ENCODE measurements at regions not wholly inside any gene's neighbourhood (a gene's known extent, or its start where the extent isn't known, plus 50 kb on each side); places are given as distances from the start of the nearest gene placed in this dataset.

- DNase-seq (no peak), ATAC-seq (no peak)
- H3K36me3 Mint-ChIP-seq = no peaks in the 10 kb centered on the region
- H3K4me3 Mint-ChIP-seq = no peak overlapping the region
- H3K27ac Mint-ChIP-seq = no peak overlapping the region
- H3K9me3 Mint-ChIP-seq (ENCODE audit: low read depth) = no peaks in the 10 kb centered on the region
- CTCF ChIA-PET = no interaction called here
- H3K4me1 Mint-ChIP-seq = peaks cover 22% of the 10 kb centered on the region
- peaks cover 49% of the 10 kb centered on the region for H3K27me3 Mint-ChIP-seq
These were observed 57.8 kb upstream of the HS6ST1 start for GRCh38 chr2:128376241-128377041.

- peaks cover 46% of the 10 kb centered on the region for H3K27me3 Mint-ChIP-seq
- DNase-seq = no peak
- no peak for ATAC-seq
- H3K36me3 Mint-ChIP-seq = no peaks in the 10 kb centered on the region
- peaks cover 19% of the 10 kb centered on the region for H3K4me1 Mint-ChIP-seq
- H3K9me3 Mint-ChIP-seq (ENCODE audit: low read depth) = no peaks in the 10 kb centered on the region
- H3K27ac Mint-ChIP-seq = no peak overlapping the region
- H3K4me3 Mint-ChIP-seq = no peak overlapping the region
- CTCF ChIA-PET = no interaction called here
These were observed 58.6 kb upstream of the HS6ST1 start for GRCh38 chr2:128377071-128377910.

- H3K4me1 Mint-ChIP-seq = peaks cover 8% of the 10 kb centered on the region
- no peak for DNase-seq
- ATAC-seq = no peak
- no peaks in the 10 kb centered on the region for H3K9me3 Mint-ChIP-seq (ENCODE audit: low read depth)
- peaks cover 44% of the 10 kb centered on the region for H3K27me3 Mint-ChIP-seq
- CTCF ChIA-PET = interaction anchor here (1.3 kb wide), 1 partner anchor 57 kb away, joined by 3 read pairs; no protein-coding TSS in a partner anchor
- H3K27ac Mint-ChIP-seq = no peak overlapping the region
- H3K4me3 Mint-ChIP-seq = no peak overlapping the region
- H3K36me3 Mint-ChIP-seq = no peaks in the 10 kb centered on the region
These were observed 59.8 kb upstream of the HS6ST1 start for GRCh38 chr2:128378231-128379020.

DNA sequence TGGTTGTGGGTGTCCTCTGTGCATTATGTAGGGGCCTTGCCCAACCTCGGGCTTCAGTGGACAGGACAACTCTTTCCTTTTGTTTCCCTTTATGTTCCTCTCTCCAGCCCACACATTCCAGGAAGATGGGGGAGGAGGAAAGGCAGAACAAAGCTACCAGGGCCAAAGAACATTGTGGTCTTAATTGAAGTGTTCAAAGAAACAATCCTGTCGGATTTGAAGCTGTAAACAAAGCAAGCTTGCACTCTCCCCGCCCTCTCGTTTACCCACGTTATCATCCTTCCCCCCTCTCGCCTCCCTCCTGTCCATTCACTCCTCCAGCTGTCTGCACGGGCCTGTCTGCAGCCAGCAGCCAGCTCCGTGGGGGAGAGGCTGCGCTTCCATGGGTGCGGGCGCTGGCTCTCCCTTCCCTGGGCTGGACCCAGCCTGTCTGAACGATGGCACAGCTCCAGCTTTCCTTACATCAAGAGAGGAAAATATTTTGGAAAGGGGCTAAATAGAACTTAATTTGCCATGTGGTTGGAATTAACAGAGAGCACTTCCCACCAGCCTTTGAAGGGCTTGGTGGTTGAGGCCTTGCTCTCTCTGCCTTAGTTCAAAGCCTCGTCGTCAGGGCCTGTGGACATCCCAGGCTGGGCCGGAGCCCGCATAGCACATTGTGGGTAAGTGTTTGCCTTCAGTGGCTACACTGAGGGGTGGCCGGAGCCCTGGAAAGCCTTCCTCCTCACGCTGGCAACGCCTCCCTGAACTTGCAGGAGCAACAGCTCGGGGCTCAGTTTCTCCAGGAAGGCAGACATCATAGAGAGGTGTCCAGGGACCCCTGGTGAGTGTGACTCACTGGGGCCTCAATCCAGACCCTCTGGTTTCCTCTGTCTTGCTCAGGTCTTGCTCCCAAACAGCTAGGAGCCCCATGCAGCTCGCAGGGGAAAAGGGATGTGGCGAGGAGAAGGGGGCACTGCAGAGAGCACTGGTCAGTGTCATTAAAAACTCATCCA lies 60.6 kb upstream of the HS6ST1 start:
- DNase-seq (no peak), ATAC-seq (no peak)
- Mint-ChIP-seq H3K36me3 (no peaks in the 10 kb centered on the region), H3K4me1 (peaks cover 3% of the 10 kb centered on the region), H3K27ac (no peak overlapping the region), H3K4me3 (no peak overlapping the region), H3K27me3 (peaks cover 37% of the 10 kb centered on the region), H3K9me3 (ENCODE audit: low read depth) (no peaks in the 10 kb centered on the region)
- CTCF ChIA-PET = interaction anchor here (1.3 kb wide), 1 partner anchor 58 kb away, joined by 3 read pairs; no protein-coding TSS in a partner anchor

- peaks cover 34% of the 10 kb centered on the region for H3K27me3 Mint-ChIP-seq
These were observed 61.6 kb upstream of the HS6ST1 start for GRCh38 chr2:128380061-128380889.

GRCh38 chr2:128380961-128381938 lies 62.6 kb upstream of the HS6ST1 start:
- no peaks in the 10 kb centered on the region for H3K36me3 Mint-ChIP-seq
- H3K9me3 Mint-ChIP-seq (ENCODE audit: low read depth) = no peaks in the 10 kb centered on the region
- H3K27ac Mint-ChIP-seq = no peak overlapping the region
- H3K27me3 Mint-ChIP-seq = peaks cover 31% of the 10 kb centered on the region
- DNase-seq (no peak), ATAC-seq (no peak)
- CTCF ChIA-PET = no interaction called here
- H3K4me3 Mint-ChIP-seq = no peak overlapping the region
- peaks cover 3% of the 10 kb centered on the region for H3K4me1 Mint-ChIP-seq

More at GRCh38 chr2:128380061-128380889, 61.6 kb upstream of the HS6ST1 start:
- DNase-seq (no peak), ATAC-seq (no peak)
- H3K9me3 Mint-ChIP-seq (ENCODE audit: low read depth) = no peaks in the 10 kb centered on the region
- peaks cover 3% of the 10 kb centered on the region for H3K4me1 Mint-ChIP-seq
- CTCF ChIA-PET = no interaction called here
- H3K27ac Mint-ChIP-seq = no peak overlapping the region
- H3K36me3 Mint-ChIP-seq = no peaks in the 10 kb centered on the region
- H3K4me3 Mint-ChIP-seq = no peak overlapping the region

GRCh38 chr2:128384446-128384845 lies 65.8 kb upstream of the HS6ST1 start:
- CTCF ChIA-PET = no interaction called here

GRCh38 chr2:128384956-128385355 lies 66.3 kb upstream of the HS6ST1 start:
- DNase-seq = no peak
- no peak for ATAC-seq
- Mint-ChIP-seq H3K4me1 (peaks cover 3% of the 10 kb centered on the region), H3K9me3 (ENCODE audit: low read depth) (no peaks in the 10 kb centered on the region), H3K27me3 (peaks cover 10% of the 10 kb centered on the region), H3K4me3 (no peak overlapping the region), H3K36me3 (no peaks in the 10 kb centered on the region), H3K27ac (no peak overlapping the region)
- CTCF ChIA-PET = no interaction called here

More at GRCh38 chr2:128384446-128384845, 65.8 kb upstream of the HS6ST1 start:
- Mint-ChIP-seq H3K9me3 (ENCODE audit: low read depth) (no peaks in the 10 kb centered on the region), H3K4me1 (peaks cover 3% of the 10 kb centered on the region), H3K27me3 (peaks cover 10% of the 10 kb centered on the region), H3K27ac (no peak overlapping the region), H3K36me3 (no peaks in the 10 kb centered on the region), H3K4me3 (no peak overlapping the region)
- DNase-seq = no peak
- no peak for ATAC-seq

GRCh38 chr2:128385365-128385764 lies 66.7 kb upstream of the HS6ST1 start:
- CTCF ChIA-PET = no interaction called here
- peaks cover 3% of the 10 kb centered on the region for H3K4me1 Mint-ChIP-seq
- H3K9me3 Mint-ChIP-seq (ENCODE audit: low read depth) = no peaks in the 10 kb centered on the region
- H3K36me3 Mint-ChIP-seq = no peaks in the 10 kb centered on the region
- no peak overlapping the region for H3K27ac Mint-ChIP-seq
- H3K4me3 Mint-ChIP-seq = no peak overlapping the region
- DNase-seq = no peak
- ATAC-seq = no peak
- peaks cover 10% of the 10 kb centered on the region for H3K27me3 Mint-ChIP-seq

- Mint-ChIP-seq H3K27me3 (peaks cover 10% of the 10 kb centered on the region), H3K27ac (no peak overlapping the region), H3K4me1 (peaks cover 3% of the 10 kb centered on the region), H3K36me3 (no peaks in the 10 kb centered on the region), H3K4me3 (no peak overlapping the region), H3K9me3 (ENCODE audit: low read depth) (no peaks in the 10 kb centered on the region)
- DNase-seq (no peak), ATAC-seq (no peak)
- CTCF ChIA-PET = no interaction called here
These were observed 67.4 kb upstream of the HS6ST1 start for GRCh38 chr2:128386066-128386465.

GRCh38 chr2:128388499-128388941 lies 69.9 kb upstream of the HS6ST1 start:
- DNase-seq (no peak), ATAC-seq (no peak)
- Mint-ChIP-seq H3K9me3 (ENCODE audit: low read depth) (no peaks in the 10 kb centered on the region), H3K36me3 (no peaks in the 10 kb centered on the region), H3K27me3 (peaks cover 15% of the 10 kb centered on the region), H3K27ac (no peak overlapping the region), H3K4me3 (no peak overlapping the region), H3K4me1 (no peaks in the 10 kb centered on the region)
- CTCF ChIA-PET = interaction anchor here (1.2 kb wide), 1 partner anchor 11 kb away, joined by 3 read pairs; no protein-coding TSS in a partner anchor

Data from activated CD8-positive, alpha-beta memory T cell treated with anti-CD3 and anti-CD28 coated beads, Interleukin-2, amount 10 ng/mL, durations not matched to agents 7 days and 5 days (primary cell).